ENCODE measurements at regions not wholly inside any gene's neighbourhood (a gene's known extent, or its start where the extent isn't known, plus 50 kb on each side); places are given as distances from the start of the nearest gene placed in this dataset.

GRCh38 chr9:129247285-129248153 lies 69.5 kb upstream of the IER5L start:
- no peak for DNase-seq

DNA sequence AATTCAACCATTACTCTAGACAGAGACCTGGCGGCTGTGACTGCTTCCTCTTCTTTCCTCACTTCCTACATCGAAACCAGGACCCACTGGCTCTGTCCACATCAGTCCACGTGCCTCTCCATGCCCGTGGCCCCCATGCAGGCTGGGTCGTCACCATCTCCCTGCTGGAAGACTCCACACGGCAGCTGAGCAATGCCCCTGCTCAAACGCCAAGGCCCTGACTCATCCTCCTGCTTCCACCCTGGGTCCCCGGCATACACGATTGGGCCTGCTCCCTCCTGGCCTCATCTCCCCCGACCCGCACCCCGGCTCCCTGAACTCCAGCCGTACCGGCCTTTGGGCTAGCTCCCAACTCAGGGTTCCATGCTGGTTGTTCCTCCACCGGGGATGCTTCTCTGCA lies 67.2 kb upstream of the IER5L start:
- DNase-seq: no peak

DNA sequence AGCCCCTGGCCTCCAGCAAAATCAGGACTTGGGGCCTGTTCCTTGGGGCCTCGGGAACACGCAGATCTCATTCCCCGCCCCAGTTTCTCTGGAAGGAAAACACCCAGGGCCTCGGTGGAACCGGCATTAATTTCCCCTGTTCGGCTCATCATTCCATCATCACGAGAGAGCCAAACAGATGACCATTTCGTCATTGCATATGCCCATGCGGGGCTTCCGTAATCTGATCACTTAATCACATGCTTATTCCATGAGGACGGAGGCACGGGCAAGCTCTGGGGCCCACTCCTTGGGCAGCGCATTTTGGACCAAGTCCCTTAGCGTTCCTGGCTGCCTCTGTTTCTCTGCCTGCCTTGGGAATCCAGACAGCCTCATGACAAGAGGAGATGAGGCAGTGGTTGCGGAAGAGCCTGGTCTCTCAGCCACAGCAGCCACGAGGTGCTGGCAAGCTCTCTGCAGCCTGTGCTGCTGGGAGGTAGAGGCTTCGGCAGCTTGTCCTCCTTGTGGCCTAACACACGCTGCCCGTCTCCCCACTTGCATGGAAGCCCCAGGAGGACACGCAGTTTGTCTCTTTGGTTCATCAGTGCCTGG lies 65.0 kb upstream of the IER5L start:
- DNase-seq: no peak

DNA sequence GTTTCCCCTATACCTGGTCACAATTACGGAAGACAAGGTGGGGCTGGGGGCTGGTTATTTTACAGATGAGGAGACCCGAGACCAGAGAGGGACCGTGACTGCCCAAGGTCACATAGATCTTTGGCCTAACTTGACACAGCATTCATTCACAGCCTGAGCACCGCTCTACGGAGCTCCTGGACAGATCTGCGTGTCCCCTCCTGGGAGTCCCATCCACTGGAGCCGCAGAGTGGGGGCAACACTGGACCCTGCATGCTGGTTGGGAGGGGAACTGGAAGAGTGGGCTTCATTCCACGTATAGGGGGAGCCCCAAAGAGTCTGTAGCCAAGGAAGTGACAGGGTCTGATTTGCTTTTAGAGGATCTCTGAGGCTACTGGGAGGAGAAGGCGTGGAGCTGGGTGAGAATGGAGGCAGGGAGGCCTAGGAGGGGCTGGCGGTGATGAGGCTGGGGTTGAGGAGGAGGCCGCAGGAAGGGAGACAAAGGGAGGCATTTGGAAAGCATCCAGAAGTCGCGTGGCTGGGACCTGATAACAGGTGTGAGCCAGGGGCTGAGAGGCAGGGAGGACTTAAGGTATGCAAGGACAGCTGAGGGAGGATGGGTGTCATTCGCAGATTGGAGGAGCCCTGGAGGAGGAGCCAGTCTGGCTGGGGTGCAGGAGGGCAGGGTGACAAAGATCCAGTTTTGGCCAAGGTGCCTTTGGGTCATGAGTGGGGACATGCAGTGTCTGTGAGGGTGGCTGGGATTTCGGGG lies 64.3 kb upstream of the IER5L start:
- no peak for DNase-seq

DNA sequence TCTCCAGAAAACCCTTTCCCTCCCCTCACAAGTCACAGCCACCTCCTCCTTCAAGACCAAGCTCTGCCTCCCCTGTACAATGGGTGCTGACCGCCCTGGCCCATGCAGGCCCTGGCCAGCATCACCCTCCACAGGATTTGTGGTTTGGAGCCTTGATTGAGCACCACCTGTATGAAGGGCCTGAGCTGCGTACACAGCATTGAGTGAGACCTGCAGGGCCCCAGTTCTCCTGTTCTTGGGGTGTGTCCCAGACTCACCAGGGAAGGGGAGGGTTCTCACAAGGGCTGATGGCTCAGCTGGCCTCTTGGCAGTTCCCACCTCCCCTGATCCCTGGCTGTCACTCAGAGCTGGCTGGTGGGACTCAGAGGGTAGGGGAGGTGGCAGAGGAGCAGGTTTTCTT lies 63.7 kb upstream of the IER5L start:
- no peak for DNase-seq

- no peak for DNase-seq
These were observed 62.6 kb upstream of the IER5L start for GRCh38 chr9:129240581-129241211.

DNA sequence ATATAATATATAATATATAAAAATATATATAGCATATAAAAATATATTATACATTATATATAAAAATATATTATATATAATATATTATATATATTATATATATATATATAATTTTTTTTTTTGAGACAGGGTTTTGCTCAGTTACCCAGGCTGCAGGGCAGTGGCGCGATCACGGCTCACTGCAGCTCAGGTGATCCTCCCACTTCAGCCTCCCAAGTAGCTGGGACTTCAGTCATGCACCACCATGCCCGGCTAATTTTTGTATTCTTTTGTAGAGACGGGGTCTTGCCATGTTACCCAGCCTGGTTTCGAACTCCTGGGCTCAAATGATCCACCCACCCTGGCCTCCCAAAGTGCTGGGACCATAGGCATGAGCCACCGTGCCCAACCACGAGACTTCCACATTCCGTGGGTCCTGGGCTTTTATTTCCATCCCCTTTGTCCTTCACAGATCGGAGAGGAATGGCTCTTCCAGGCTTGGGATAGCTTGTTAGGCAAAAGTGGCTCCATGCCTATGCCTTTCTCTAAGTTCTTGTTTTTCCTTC lies 62.0 kb upstream of the IER5L start:
- no peak for DNase-seq

DNA sequence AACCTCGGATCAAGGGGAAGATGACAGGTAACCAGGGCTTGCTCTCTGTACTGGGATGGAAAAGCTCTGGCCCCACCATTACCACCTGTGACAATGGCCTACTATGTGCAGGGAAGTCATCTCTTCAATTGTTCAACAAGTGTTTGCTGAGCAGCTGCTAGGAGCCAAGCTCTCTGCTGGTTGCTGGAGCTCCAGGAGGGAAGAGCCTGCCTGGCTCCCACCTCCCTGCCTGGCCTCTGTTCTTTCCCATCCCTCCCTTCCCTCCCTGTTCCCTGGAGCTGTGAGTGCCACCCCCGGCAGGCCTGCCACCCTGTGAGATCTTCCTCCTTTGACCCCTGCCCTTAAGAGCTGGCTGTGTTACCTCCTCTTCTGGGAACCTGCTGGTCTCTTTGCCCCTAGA lies 59.7 kb upstream of the IER5L start:
- no peak for DNase-seq

DNA sequence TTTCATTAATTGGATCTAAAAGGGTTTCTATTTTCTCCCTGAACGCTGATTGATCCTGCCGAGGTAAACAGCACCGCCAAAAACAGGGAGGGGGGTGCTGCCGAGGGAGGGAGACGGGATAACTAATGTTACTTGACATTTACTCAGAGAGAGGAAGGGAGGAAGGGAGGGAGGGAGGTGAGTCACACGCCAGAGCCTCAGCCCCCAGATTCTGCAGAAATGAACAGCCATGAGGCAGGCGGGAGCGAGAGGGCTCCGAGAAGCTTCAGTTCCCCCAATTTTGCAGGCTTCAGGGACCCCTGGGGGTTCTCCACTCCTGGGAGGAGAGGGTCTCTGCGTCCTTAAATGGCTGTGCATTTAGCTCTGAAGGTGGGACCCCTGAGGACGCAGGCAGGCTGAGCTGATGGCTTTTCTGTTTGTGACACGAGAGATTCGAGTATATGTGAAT lies 59.1 kb upstream of the IER5L start:
- DNase-seq: no peak

- no peak for DNase-seq
These were observed 58.5 kb upstream of the IER5L start for GRCh38 chr9:129236441-129237145.

GRCh38 chr9:129235931-129236331 lies 57.9 kb upstream of the IER5L start:
- no peak for DNase-seq

DNA sequence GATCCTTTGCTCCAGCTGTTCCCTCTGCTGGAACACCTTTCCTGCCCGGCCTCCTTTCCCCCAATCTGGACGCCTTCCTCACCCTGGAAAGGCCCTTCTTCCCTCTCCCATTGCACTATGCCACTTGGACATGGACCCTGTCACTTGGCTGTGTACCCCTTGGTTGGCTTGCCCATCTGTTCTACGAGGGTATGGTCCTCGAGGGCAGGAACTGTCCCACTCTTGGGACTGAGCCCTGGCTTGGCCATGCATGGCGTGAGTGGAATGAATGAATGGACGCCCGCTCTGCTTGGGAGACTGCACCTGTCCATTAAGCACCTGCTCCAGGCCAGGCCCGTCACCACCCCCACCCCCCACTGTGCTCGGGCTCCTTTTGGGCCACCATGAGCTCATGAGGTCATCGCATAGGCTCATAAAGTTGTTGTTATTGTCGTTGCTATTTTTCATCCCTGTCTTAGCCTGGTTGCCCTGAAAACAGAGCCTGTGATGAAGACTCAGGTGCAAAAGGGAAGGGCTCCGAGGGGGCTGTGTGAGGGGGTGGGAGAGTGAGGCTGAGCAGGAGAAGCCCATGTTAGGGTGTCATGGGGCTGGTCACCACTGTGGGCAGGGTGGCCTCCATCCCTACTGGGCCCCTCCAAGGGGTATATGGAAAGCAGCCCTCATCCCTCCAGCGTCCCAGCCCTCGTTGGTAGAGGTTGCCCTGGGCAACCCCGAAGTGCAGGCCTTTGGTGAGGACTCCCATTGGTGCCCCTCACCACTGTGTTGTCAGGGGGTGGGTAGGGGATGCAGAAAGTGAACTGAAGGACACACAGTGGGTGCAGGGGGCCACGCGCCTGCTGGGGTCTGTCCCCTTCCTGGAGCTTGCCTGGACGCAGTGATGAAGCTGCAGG lies 57.2 kb upstream of the IER5L start:
- no peak for DNase-seq

DNA sequence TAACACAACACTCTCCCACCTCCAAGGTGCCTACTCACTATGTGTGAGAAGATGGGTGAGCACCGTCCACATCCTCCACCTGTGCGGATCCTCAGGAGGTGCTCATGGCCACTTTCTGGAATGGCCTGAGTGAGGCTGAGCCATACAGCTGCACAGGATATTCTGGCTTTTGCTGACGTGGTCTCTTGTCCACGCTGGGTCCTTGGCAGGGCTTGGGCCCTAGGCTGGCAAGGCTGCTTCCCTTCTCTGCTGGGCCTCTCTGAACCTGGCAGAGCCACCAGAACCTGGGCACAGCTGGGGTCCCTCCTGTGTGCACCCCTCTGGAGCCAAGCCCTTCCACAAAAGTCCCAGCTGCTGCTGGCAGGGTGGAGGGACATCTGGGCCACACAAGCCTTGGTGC lies 56.4 kb upstream of the IER5L start:
- no peak for DNase-seq

GRCh38 chr9:129232839-129233591 lies 55.0 kb upstream of the IER5L start:
- DNase-seq: no peak

DNA sequence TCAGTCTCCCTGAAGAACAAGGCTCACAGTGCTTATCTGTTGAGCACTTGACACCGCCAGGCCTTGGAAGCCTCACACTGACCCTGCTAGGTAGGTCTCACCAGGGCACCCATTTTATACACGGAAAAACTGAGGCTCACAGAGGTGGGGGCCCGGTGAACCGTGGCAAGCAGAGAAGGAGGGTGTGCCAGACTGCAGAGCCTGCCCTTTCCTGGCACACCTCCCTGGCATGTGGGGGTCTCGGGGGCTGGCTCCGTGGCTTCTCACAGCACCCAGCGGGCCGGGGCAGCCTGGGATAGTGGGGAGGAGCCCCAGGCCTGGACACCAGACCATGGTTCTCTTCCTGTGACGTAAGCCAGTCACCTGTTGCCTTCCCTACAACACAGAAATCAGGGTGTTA lies 53.7 kb upstream of the IER5L start:
- no peak for DNase-seq

GRCh38 chr9:129231022-129231739 lies 53.1 kb upstream of the IER5L start:
- no peak for DNase-seq

DNA sequence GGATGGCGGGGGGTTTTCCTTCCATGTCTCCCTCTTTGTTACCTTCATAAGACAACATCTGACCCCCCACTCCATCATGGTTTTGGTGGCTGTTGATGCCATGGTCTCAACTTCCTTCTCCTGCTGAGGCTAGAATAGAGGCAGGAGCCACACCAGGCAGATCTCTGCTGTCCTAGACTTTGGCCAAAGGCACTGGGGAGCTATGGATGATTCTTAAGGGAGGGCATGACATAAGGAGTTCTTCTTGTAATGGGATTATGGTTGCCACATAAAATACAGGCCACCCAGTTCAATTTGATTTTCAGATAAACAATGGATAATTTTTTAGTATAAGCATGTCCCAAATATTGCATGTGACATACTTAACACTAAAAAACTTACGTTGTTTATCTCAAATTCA lies 52.2 kb upstream of the IER5L start:
- no peak for DNase-seq

Data from NCI-H1417 treated with DMSO at 0.1 percent for 48 hours (cell line).